Left kidney (tissue), 1 donor: ENCODE measurements at regions not wholly inside any gene's neighbourhood (a gene's known extent, or its start where the extent isn't known, plus 50 kb on each side); places are given as distances from the start of the nearest gene placed in this dataset.

ENCODE experiments used
- DNase-seq: peaks from one replicate; pipeline ENCODE4 v3.0.0-alpha.2; 2013

DNA sequence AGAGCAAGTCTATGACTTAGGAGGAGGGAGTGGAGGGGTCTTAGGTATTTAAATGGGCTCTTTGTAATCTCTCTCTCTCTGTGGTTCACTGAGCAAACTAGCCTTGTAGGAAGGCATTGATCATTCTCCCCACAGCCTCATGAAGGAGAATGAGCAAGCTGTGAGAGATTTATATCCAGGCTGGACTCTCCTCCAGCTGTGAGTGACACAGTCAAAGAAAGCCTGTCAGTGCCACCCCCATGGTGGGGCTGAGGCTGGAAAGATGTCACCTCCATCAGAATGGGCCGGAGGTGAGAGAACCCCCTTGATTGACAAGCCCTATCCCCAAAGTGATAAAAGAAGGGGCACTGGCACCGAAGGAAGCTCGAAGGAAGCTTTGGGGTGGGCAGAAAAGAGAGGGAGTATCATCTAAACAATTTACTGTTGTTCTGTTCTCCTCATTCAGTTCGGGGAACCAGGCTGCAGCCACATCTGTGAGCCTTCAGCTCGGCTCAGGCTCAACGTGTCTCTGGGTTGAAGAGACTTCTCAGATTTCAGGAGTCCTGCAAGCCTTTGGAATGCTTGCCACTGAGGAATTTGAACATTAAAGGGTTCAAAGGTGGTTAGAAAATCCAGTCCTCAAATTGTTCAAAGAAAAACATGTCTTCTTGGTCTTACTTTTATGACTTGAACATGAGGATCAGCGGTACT, 538.2 kb upstream of the ZNF462 start:
- peak; percentile 38 for DNase-seq

DNA sequence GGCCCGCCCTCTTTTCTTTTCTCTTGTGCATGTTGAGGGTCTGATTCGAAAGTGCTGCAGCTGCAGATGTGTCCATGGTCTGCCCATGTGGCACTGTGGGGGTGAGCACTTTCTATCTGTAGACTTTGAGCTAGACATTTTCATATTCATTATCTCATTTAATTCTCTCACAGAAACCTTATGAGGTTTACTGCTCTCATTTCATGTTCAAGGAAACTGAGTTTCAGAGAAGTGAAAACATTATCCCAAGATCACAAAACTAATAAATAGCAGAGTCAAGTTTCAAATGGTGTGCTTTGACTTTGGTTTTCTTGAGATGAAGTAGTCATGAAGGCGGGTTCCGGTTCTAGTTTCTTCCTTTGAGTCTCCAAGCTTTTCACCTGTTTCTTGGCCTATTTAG, 536.5 kb upstream of the ZNF462 start:
- DNase-seq, result no peak

DNA sequence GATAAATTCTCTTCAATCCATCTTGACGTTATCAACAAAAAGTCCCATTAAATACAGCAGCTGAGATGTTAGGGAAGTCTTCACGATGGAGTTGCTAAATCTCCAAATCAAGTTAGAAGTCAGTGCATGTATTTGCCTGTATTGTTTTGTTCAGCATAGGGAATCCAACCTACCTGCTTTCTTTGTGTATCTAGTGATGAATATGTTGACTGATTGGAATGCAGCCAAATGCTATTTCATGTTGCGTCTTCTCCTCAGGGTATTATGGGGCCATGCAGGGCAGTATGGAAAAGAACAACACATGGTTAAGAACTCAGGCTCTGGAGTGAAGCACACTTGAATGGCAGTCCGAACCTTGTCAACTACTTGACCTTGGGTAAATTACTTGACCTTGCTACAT, 529.5 kb upstream of the ZNF462 start:
- DNase-seq, result no peak

DNA sequence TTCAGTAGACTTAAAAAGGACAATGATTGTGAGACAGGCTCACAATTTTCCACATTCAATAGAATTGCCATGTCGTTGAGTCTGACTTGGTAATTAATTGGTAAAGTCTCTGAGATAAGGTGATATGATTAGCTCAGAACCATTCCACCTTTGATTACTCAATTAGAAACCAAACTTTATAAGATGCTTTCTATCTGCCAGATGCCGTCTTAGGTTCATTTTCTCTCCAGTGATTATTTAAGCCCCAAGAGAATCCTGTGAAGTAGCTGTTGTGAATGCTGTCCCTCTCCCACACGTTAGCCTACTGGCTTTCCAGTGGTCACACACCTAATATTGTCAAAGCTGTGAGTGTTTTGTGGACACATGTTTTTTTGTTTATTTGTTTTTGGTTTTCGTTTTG, 528.9 kb upstream of the ZNF462 start:
- no peak for DNase-seq

DNA sequence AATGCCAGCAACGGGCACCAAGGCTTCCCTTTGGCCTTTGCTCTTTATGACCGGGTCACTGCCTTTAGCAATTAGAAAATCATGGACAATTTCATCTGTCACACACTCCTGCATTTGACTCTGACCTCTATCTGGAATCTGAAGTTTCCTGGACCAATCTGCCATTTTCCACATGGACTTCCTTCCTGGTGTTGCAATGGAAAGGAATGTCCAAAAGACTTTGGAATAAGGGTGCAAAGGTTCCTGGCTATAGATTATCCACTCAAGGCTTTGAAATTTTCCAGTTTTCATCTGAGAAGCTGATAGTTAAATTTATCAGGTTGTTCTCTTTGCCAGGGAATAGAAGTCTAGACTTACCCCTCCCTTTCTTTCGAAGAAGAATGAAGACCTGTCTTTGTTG, 523.1 kb upstream of the ZNF462 start:
- no peak for DNase-seq

DNA sequence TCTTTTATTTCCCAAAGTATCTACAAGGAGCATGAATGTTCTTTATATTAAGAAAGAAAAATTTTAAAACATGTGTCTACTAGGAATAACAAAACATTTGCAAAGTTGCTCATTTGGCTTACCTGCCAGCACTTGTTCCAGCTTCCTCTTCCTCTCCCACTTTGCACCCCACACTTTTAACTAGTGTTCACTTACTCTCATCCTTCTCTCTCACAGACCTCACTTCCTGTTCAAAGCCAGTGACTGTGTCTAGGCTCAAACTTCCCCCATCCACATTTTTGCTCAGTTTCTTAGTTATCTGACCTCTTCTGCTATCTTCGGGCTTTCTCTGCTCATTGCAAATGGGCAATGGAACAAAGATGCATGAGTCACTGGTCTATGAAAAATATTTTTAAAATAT, 512.2 kb upstream of the ZNF462 start:
- DNase-seq, result no peak

DNA sequence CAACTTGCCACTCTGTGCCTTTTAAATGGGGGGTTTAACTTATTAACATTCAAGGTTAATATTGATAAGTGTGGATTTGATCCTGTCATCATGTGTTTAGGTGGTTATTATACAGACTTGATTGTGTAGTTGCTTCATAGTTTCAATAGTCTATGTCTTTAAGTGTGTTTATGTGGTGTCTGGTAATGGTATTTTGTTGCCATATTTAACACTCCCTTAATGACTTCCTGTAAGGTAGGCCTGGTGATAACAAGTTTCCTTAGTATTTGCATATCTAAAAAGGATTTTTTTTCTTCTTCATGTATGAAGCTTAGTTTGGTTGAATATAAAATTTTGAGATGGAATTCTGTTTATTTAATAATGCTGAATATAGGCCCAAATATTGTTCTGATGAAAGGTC, 506.0 kb upstream of the ZNF462 start:
- no peak for DNase-seq

DNA sequence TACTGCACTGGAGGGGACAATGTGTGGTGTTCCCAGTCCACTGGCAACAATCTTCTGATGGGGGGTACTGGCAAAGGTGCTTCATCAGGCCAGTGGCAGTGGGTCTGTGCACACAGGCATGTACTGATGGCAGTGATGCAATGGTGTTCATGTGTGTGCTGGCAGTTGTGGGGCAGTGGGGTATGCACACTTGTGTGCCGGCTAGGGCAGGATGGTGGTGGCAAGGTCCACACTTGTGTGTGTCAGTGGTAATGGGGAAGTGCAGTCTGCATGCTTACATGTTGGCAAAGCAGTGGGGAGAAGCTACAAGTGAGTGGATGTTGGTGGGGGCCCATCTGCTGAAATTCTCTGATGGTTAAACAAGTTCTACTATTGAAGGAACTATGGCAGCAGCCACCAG, 504.6 kb upstream of the ZNF462 start:
- DNase-seq, result no peak

DNA sequence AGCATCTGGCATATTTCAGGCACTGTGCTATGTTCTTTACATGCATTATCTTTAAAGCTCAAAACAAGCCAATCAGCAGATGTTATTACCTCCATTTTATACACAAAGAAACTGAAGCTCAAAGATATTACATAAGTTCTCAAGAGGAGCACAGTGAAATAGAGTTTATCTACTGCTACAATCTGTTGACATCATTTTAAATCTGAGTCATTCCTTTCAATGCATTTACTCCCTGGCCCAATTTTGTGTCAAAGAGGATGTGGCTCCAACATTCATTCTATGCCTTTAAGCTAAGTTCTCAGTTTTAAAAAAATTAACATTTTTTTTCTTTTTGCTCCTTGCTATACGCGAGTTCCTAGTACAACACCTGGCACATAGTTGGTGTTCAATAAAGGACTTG, 486.3 kb upstream of the ZNF462 start:
- DNase-seq, result no peak

DNA sequence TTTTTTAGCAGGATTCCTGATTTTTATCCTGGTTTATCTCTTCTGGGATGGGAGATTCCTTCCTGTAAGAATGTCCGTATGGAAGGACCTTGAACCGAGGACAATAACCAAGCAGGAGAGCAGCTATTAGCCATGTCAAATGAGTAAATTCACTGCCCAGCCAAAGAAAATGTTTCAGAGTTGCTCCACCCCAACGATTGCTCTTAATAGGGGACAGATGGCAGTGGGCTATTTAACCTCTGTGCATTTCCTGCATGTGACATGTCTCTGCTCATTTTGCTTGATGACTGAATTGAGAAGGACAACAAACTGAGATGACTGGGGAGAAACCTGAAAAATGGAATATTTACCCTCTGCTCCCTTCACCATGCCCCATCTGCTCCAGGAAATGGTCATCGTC, 479.9 kb upstream of the ZNF462 start:
- no peak for DNase-seq

DNA sequence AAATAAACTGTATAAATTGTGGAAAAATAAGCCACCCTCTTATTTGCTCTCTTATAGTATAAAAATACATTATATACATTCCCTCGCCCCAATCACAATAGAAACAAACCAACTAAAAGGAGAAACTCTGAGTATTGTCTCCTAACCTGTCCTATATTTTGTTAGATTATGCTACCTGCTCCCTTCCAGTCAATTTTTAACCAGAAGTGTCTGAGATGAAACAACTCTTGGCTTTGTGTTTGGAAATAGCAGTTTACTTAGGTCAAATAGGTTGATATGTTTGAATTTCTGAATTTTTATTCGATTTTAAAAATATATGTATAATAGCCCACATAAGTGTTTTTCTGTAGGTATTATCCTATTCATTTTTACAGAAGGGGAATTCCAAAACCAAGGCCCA, 475.0 kb upstream of the ZNF462 start:
- DNase-seq, result no peak

DNA sequence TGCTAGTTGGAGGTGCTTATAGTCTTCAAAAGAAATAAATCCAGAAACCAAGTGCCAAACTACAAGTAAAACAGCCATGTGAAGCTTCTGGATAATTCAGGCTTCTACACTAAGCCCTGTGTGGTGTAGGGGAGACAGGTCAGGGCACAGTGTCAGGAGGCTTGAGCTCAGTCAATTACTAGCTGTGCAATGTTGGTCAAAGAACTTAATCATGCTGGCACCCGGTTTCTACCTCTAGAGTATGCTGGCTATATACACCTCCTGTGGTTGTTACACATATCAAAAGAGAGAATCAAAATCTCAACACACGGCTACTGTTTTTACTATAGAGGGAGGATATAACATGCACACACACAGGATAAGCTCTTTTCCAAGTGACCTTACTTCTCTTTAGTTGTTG, 469.7 kb upstream of the ZNF462 start:
- DNase-seq, result no peak

DNA sequence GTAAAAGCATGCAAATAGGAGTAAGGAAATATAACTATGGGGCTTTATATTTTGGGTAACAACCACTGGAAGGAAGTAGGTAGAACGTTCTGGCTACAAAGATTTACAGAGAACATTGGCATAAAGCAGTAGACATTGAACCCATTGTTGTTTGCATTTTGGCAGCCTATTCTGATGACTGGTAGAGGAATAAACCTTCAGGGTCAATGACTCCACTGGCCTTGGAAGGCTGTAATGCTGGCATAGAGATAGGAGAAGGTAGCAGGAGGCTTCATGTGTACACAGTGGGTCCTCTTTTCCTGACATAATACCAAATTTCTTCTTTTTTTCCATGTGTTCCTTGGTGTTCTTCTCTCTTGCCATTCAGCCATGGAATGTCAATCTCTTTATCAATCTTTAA, 462.8 kb upstream of the ZNF462 start:
- DNase-seq, result no peak

DNA sequence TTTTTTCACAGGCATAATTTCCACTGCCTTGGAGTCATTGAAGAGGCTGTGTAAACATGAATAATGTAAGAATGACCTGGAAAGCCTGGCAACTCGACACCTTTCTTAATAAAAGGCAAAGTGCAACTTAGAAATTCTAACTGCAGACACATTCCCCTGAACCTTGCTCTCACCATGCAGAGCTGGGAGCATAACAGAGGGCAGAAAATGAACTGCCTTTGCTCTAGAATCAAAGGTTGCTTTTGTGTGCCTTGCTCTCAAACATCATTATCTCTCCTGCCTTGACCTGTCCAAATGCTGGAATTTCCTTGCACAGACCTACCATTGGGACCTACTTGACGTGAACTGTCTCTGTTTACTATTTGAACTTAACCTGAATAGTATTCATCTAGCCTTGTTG, 462.0 kb upstream of the ZNF462 start:
- no peak for DNase-seq

DNA sequence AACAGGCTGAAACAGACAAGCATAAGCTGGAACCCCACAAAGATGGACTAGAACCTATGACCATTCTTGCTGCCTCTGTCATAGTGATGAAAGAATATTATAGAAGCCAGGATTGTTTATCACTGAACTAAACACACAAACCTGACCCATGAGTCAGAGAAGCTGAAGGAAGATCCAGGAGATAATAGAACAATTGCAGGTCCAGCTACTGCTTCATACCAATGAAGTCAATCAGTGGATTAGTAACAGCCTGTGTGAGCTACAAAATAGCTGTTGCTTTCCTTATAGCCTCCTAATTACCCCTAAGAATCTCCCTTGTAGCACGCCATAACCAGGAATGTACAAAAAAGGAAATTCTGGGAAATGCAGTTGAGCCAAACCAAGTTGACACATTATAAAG, 459.9 kb upstream of the ZNF462 start:
- DNase-seq, result no peak

DNA sequence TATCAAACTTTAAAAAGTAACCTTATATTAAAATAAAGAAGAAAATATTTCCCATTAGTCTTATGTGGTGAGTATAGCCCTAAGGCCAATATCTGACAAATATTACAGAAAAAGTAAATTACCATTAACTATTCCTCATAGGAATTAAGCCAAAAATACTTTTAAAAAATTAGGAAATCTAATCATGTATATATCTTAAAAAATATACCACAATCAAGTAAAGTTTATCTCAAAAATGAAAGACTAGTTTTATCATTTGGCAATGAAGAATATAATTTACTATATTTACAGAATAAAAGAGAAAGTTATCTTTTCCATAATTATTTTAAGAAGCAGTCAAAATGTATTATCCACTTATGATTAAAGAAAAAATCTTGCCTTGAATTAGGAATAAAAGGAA, 458.8 kb upstream of the ZNF462 start:
- no peak for DNase-seq

DNA sequence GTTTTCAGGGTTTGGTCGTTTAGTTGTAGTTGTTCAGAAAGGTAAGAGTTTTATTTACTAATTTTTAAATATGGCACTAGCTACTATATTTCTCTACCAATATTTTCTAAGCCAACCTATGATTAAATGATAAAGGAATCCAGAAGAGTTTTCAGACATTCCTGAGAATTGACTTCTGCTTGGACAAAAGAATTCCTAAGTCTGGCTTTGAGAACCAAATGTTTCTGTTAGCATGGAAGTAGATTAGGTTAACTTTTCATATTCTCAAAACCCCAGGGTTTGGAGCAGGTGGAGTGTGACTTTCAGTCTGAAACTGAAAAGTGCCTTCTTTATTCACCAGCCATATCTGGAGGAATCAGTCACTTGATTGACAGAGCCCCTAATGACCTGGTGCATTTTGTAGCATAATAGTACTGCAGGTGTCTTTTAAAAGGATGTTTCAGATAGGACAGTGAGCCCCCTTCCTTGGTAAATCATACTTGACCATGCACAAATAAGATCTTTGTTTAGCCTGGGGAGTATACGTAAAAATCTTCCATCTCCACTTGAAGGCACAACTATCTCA, 457.0 kb upstream of the ZNF462 start:
- no peak for DNase-seq

DNA sequence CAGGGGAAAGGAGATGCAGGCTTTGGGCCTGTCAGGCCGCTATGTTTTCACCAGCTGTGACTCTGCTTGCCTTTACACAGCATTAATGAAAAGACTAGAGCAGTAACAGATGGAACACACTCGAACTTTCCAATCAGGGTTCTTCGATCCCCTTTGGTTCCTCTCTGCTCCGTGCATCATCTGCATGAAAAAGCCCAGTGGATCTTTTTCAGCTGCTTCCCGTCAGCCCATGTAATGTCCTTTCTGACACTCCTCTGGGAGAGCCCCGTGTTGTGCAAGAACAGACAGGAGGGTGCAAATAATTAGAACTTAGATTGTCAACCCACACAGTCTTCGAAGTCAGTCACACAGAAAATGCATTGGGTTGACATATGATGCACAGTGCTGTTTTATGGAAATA, 448.9 kb upstream of the ZNF462 start:
- no peak for DNase-seq

DNA sequence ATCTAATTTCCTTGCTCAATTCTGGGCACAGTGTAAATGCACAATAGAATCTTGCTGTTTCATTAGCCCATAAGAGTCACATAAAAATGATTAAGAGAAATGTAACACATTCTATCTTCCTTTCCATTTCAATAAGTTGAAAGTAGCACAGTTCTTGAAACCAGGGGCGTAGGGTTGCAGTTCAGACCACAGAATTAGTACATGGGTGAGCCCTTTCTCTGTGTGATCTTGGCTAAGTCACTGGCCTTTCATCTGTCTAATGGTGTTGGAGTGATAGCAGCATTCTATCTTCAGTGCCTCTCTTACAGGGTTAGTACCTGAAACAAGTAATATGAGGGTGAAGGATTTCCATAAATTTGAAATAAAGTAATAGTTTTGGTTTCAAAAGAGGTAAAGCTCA, 445.3 kb upstream of the ZNF462 start:
- DNase-seq, result no peak

DNA sequence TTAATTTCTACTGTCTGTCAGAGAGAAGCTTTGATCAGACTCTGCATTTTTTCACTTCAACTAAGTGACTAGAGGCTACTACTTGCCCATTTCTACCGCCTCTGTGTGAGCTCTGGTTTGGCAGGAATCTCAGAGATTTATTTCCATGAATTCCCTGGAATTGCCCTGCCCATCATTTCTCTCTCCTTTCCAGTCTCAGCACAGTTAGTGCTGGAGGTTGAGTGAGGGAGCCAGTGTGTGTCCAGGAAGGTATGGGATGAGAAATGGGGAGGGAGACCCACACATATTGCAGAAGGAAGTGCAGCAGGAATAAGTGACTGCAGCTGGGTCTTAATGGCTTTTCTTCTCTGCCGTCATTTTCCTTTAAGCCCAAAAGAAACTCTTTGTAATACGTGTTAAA, 443.1 kb upstream of the ZNF462 start:
- no peak for DNase-seq

DNA sequence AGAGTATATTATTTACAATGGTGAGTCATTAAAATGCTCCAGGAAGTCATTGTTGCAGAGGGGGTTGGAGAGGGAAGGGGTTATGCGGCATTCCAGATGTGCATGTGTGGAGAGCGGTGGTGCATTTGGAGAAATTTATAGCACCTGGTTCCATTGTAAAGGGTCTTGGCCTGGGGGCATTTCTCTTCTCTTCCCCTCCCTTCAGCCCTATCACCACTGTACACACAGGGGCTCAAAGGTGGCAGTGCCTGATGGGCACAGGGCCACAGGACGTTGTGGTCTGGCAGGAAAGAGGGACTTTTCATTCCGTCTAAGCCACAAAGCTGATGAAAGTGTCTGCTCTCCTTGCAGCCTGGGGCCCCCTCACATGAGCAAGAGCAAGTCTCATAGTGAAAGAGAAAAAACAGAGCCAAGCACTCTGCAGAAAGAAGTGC, 442.4 kb upstream of the ZNF462 start:
- DNase-seq, result peak; percentile 25

DNA sequence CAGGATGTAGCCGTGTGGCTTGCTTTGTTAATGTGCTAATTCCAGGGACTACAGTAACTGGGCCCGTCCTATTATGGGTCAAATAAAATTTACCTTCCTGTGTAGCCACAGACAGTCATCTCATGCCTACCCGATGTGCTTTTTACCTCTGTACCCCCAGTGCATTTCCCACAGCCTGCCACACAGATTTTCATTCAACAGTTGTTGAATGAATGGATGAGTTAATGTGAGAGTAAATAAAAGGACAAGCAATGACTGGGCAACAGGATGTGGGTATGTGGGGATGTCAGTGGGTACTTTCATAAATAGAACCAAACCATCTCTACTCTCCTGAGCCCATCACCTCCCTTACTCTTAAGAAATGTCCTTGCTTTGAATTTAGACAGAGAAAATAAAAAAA, 441.2 kb upstream of the ZNF462 start:
- no peak for DNase-seq

DNA sequence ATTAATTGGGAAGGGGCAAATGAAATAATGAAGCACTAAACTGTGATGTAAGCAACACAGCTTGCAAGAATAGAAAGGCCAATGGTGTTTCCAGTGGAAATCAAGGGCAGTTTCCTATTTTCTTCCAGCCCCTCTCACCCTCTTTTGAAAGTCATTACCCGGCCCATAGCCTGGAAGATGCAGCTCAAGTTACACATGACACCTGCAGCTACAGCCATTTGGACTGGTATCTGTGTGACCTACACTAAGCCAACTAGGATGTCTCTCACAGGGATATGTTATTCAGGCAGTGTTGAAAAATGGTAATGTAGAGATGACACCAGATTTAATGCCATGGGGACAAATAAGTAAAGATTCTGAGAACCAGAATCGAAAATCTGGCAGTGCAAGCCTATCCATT, 439.4 kb upstream of the ZNF462 start:
- no peak for DNase-seq

DNA sequence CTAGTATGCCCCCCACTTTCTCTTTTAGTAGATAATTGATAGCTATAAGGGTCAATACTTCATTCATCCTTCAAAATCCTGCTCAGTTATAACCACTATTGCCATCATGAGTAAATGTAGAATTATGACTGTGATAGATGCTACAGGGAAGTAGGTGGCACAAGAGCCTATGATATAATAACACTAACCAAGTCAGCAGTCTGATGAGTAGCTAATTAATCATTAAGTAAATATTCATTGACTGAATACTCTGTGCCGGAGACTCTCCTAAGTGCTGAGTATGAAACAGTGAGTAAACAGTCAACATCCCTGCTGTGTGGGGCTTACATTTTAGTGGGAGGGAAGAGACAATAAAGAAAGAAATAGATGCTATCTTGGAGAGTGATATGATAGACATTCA, 430.3 kb upstream of the ZNF462 start:
- DNase-seq, result no peak

DNA sequence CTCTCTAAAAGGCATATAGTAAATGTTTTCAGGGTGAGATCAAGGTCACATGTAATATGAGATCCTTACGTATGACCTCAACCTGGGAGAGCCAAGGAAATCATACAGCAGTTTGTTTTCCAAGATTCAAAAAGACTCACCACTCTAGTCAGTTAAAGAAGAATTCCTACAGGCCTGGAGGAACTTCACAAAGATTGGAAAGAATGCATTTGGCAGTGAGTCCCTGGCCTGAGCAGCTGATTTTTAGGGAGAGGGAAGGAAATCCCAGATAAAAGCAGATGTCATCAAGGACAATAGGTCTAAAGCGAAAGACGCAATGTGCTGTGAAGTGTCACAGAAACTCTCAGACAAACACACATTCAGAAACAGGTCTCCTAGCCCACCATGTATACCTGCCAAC, 424.0 kb upstream of the ZNF462 start:
- DNase-seq, result no peak
